CD14-positive monocyte (primary cell): ENCODE measurements at regions not wholly inside any gene's neighbourhood (a gene's known extent, or its start where the extent isn't known, plus 50 kb on each side); places are given as distances from the start of the nearest gene placed in this dataset.

Experiments used
- DNase-seq, 3 donors: peaks; one replicate each; pipeline ENCODE4 v3.0.0-alpha.2; 2011 to 2022
- H2AFZ ChIP-seq: 2 replicates; pipeline ENCODE4 v1.6.0; 2012; ENCODE audit warnings: mild to moderate bottlenecking, low read depth, low read length, inconsistent platforms; ENCODE audit not compliant: insufficient read depth, poor library complexity, severe bottlenecking
- H3K27ac ChIP-seq, 2 donors: 1 replicate in 1 of 2; 2 replicates in 1 of 2; pipeline ENCODE4 v1.5.1; 2012 to 2013; ENCODE audit warnings: low read length in 2 of 2, control low read depth in 1 of 2, inconsistent platforms in 1 of 2, low read depth in 1 of 2, mild to moderate bottlenecking in 1 of 2
- H3K27me3 ChIP-seq, 2 donors: one replicate each; pipeline versions ENCODE4 v1.6.0 to v1.6.1; 2011 to 2013; ENCODE audit warnings: low read length in 2 of 2; ENCODE audit not compliant: control insufficient read depth in 2 of 2, insufficient read depth in 2 of 2
- H3K36me3 ChIP-seq, 2 donors: replicated peaks in 1 of 2; 1 replicate in 1 of 2; 2 replicates in 1 of 2; pipeline versions ENCODE4 v1.5.1 to v1.6.1; 2012 to 2013; ENCODE audit warnings: low read length in 2 of 2, control low read depth in 1 of 2, inconsistent platforms in 1 of 2, mild to moderate bottlenecking in 1 of 2; ENCODE audit not compliant: insufficient read depth in 2 of 2, control insufficient read depth in 1 of 2
- H3K4me1 ChIP-seq, 2 donors: 1 replicate in 1 of 2; 2 replicates in 1 of 2; pipeline versions ENCODE4 v1.5.1 to v1.6.1; 2012 to 2013; ENCODE audit warnings: low read length in 2 of 2, control low read depth in 1 of 2, inconsistent platforms in 1 of 2, mild to moderate bottlenecking in 1 of 2, moderate library complexity in 1 of 2; ENCODE audit not compliant: insufficient read depth in 2 of 2, control insufficient read depth in 1 of 2
- H3K4me2 ChIP-seq: replicated peaks from 2 replicates; pipeline ENCODE3; 2012; ENCODE audit warnings: low read length, moderate library complexity, mild to moderate bottlenecking; ENCODE audit not compliant: poor library complexity, severe bottlenecking; ENCODE audit errors: extremely low read depth
- H3K4me3 ChIP-seq, 3 experiments: fragments of 200-600 bp in 1 of 3; sonication (generic) in 1 of 3; replicated peaks in 1 of 3; 1 replicate in 2 of 3; 2 replicates in 1 of 3; pipeline ENCODE4 v1.5.1; 2011 to 2013; ENCODE audit warnings: low read length in 3 of 3, mild to moderate bottlenecking in 3 of 3, control low read depth in 2 of 3, low read depth in 2 of 3, inconsistent platforms in 1 of 3, moderate library complexity in 1 of 3
- H3K79me2 ChIP-seq: 2 replicates; pipeline ENCODE4 v1.6.0; 2012; ENCODE audit warnings: mild to moderate bottlenecking, control low read depth, inconsistent platforms, low read length, moderate library complexity; ENCODE audit not compliant: insufficient read depth
- H3K9ac ChIP-seq: 2 replicates; pipeline ENCODE4 v1.6.0; 2017; ENCODE audit warnings: low read length, mild to moderate bottlenecking; ENCODE audit not compliant: insufficient read depth, poor library complexity, severe bottlenecking
- H3K9me3 ChIP-seq, 2 donors: replicated peaks in 1 of 2; 1 replicate in 1 of 2; 2 replicates in 1 of 2; pipeline versions ENCODE4 v1.5.1 to v1.6.1; 2012 to 2013; ENCODE audit warnings: low read length in 2 of 2, control low read depth in 1 of 2; ENCODE audit not compliant: control insufficient read depth in 1 of 2, insufficient read depth in 1 of 2
- H4K20me1 ChIP-seq: 2 replicates; pipeline ENCODE4 v1.6.0; 2012; ENCODE audit warnings: mild to moderate bottlenecking, low read length, control low read depth, moderate library complexity; ENCODE audit not compliant: insufficient read depth
- H3K27ac Mint-ChIP-seq, 7 donors: one replicate each; pipeline ENCODE4 v1.8.0; 2020; ENCODE audit warnings: mild to moderate bottlenecking in 7 of 7, mixed read lengths in 7 of 7, moderate library complexity in 6 of 7, inconsistent platforms in 2 of 7
- H3K27me3 Mint-ChIP-seq, 3 donors: one replicate each; pipeline ENCODE4 v1.8.0; 2021 to 2022; ENCODE audit warnings: low read depth in 3 of 3, mild to moderate bottlenecking in 3 of 3, mixed read lengths in 3 of 3, moderate library complexity in 3 of 3, inconsistent platforms in 1 of 3
- H3K36me3 Mint-ChIP-seq, 2 donors: one replicate each; pipeline ENCODE4 v1.8.0; 2020; ENCODE audit warnings: mixed read lengths in 2 of 2, inconsistent platforms in 1 of 2, mild to moderate bottlenecking in 1 of 2
- H3K4me1 Mint-ChIP-seq: one replicate; pipeline ENCODE4 v1.8.0; 2020; ENCODE audit warnings: mild to moderate bottlenecking, mixed read lengths
- H3K4me3 Mint-ChIP-seq, 2 donors: one replicate each; pipeline ENCODE4 v1.8.0; 2020; ENCODE audit warnings: mild to moderate bottlenecking in 2 of 2, mixed read lengths in 2 of 2, moderate library complexity in 1 of 2
- H3K9me3 Mint-ChIP-seq, 7 donors: one replicate each; pipeline ENCODE4 v1.8.0; 2020 to 2022; ENCODE audit warnings: mixed read lengths in 7 of 7, mild to moderate bottlenecking in 6 of 7, moderate library complexity in 6 of 7, inconsistent platforms in 2 of 7
- CTCF ChIP-seq: fragments of 200-600 bp; IDR thresholded peaks from one replicate; pipeline ENCODE4 v1.8.0; 2022; ENCODE audit warnings: antibody characterized with exemption, mild to moderate bottlenecking
- WGBS: methylation state at CpG from one replicate; pipeline ENCODE4 v1.1.5; 2013; ENCODE audit warnings: missing lambda C conversion rate; ENCODE audit not compliant: insufficient coverage; 5-methylcytosine and 5-hydroxymethylcytosine counted together
- intact Hi-C, 2 donors: fragments of 100-400 bp; cut with micrococcal nuclease; formaldehyde crosslinking; loops; one replicate each; pipeline versions ENCODE4 v1.15.0 to v1.15.1; 2023

GRCh38 chr18:5770176-5770575 is 125.1 kb downstream of the TMEM200C start:
- no peak for DNase-seq
- Histone ChIP-seq H3K4me3 (no peak overlapping the region), H3K79me2 (no peaks in the 10 kb centered on the region), H3K4me2 (no peak overlapping the region), H3K27me3 (no peaks in the 10 kb centered on the region), H3K9me3 (no peaks in the 10 kb centered on the region), H2AFZ (no peak overlapping the region), H3K27ac (no peak overlapping the region), H3K4me1 (no peaks in the 10 kb centered on the region), H3K36me3 (no peaks in the 10 kb centered on the region), H4K20me1 (no peaks in the 10 kb centered on the region), H3K9ac (no peak overlapping the region)
- H3K9me3 Mint-ChIP-seq = peaks cover 0 to 5% (median 2%) of the 10 kb centered on the region in 7 donors
- no peaks in the 10 kb centered on the region for H3K36me3 Mint-ChIP-seq
- intact Hi-C loops = no loop called here
- H3K27ac Mint-ChIP-seq = no peak overlapping the region
- WGBS = 60% methylated on average over 2 of the region's 4 CpGs
- no peak for TF ChIP-seq CTCF
- H3K4me3 Mint-ChIP-seq = no peak overlapping the region
- H3K27me3 Mint-ChIP-seq = peaks cover 0 to 3% (median 2%) of the 10 kb centered on the region in 3 donors
- no peaks in the 10 kb centered on the region for H3K4me1 Mint-ChIP-seq

GRCh38 chr18:5768454-5768853 is 126.9 kb downstream of the TMEM200C start:
- H3K9me3 ChIP-seq = no peaks in the 10 kb centered on the region
- H3K36me3 Mint-ChIP-seq = no peaks in the 10 kb centered on the region
- H3K27me3 ChIP-seq = no peaks in the 10 kb centered on the region
- H3K27ac Mint-ChIP-seq = no peak overlapping the region
- no peaks in the 10 kb centered on the region for H3K36me3 ChIP-seq
- WGBS = 95% methylated on average over 5 of the region's 6 CpGs
- no peak for TF ChIP-seq CTCF
- H3K27ac ChIP-seq = no peak overlapping the region
- H3K27me3 Mint-ChIP-seq = peaks cover 0 to 3% (median 0%) of the 10 kb centered on the region in 3 donors
- no peak overlapping the region for H3K9ac ChIP-seq
- intact Hi-C loops = no loop called here
- H2AFZ ChIP-seq = no peak overlapping the region
- H3K4me2 ChIP-seq = no peak overlapping the region
- no peak overlapping the region for H3K4me3 ChIP-seq
- DNase-seq = no peak
- no peaks in the 10 kb centered on the region for H3K79me2 ChIP-seq
- H3K4me1 ChIP-seq = no peaks in the 10 kb centered on the region
- H3K4me3 Mint-ChIP-seq = no peak overlapping the region
- H3K4me1 Mint-ChIP-seq = no peaks in the 10 kb centered on the region
- H4K20me1 ChIP-seq = no peaks in the 10 kb centered on the region
- H3K9me3 Mint-ChIP-seq = peaks cover 0 to 5% (median 1%) of the 10 kb centered on the region in 7 donors
